Brain microvascular endothelial cell (primary cell): ENCODE measurements at regions not wholly inside any gene's neighbourhood (a gene's known extent, or its start where the extent isn't known, plus 50 kb on each side); places are given as distances from the start of the nearest gene placed in this dataset.

Source experiments
- DNase-seq: peaks from one replicate; pipeline ENCODE4 v3.0.0-alpha.2; 2020
- H3K27ac ChIP-seq: fragments of 250-450 bp; sonication (Bioruptor Pico); 2 replicates; pipeline ENCODE4 v1.5.1; 2020; ENCODE audit warnings: mild to moderate bottlenecking, moderate library complexity
- H3K27me3 ChIP-seq: fragments of 250-450 bp; sonication (Bioruptor Pico); replicated peaks from 2 replicates; pipeline ENCODE4 v1.5.1; 2020; ENCODE audit warnings: mild to moderate bottlenecking
- H3K36me3 ChIP-seq: fragments of 250-450 bp; sonication (Bioruptor Pico); replicated peaks from 2 replicates; pipeline ENCODE4 v1.5.1; 2020; ENCODE audit warnings: mild to moderate bottlenecking
- H3K4me3 ChIP-seq: 2 replicates; pipeline ENCODE4 v1.5.1; 2011; ENCODE audit warnings: low read depth, mild to moderate bottlenecking, control low read depth, low read length, moderate library complexity
- CTCF ChIP-seq: IDR thresholded peaks from 2 replicates; pipeline ENCODE4 v1.5.1; 2011; ENCODE audit warnings: low read depth, mild to moderate bottlenecking, moderate library complexity, low read length, control low read depth, inconsistent platforms; ENCODE audit errors: missing control alignments
- in situ Hi-C: cut with HindIII; loops from 2 replicates; pipeline ENCODE4 v1.10.0; 2017; ENCODE audit warnings: low sequenced_read_pairs, low pct_ligation_motif_present

DNA sequence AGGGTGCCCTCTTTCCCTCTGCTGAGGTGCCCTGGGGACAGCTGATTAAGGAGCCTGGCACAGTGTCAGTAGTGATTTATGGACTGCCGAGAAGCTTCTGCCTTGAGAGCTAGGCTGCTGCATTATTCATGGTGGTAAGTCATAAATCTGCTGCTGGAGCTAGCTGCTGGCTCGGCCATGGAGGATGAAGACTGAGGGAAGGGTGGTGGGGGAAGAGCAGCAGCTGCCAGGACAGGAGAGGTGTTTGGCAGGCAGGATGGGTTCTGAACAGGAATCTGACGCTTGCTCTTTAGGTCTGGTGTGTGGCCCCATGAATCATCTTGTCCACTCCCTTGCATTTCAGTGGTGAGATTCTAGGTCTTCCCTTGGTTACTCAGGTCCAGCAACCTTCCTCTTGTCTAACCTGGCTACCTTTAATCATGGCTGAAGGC, 296.3 kb downstream of the DYSF start:
- no peak for TF ChIP-seq CTCF
- H3K36me3 ChIP-seq, result no peaks in the 10 kb centered on the region
- H3K27ac ChIP-seq, result no peak overlapping the region
- no peak overlapping the region for H3K4me3 ChIP-seq
- in situ Hi-C loops, result no loop called here
- no peaks in the 10 kb centered on the region for H3K27me3 ChIP-seq
- DNase-seq, result no peak

GRCh38 chr2:71748227-71748626, 294.9 kb downstream of the DYSF start:
- no peaks in the 10 kb centered on the region for H3K27me3 ChIP-seq
- H3K27ac ChIP-seq, result no peak overlapping the region
- H3K36me3 ChIP-seq, result no peaks in the 10 kb centered on the region
- DNase-seq, result peak; percentile 38
- no peak overlapping the region for H3K4me3 ChIP-seq
- in situ Hi-C loops, result no loop called here
- TF ChIP-seq CTCF, result no peak

DNA sequence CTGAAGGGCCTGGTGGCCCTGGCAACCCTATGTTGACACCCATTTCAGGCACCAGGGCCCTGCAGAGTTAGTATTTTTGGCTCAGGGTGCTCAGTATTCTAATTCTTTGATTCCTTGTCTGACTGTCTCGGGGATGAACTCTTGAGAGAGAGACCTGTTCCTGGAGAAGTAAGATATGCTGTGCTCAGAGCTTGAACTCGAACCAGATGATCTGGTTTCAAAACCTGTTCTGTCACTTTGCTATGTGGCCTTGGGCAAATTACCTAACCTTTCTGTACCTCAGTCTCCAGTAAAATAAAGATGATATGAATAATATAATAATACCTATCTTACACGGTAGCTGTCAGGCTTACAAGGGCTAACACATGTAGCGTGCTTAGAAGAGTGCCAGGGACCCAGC, 294.2 kb downstream of the DYSF start:
- H3K4me3 ChIP-seq, result no peak overlapping the region
- in situ Hi-C loops, result no loop called here
- H3K27me3 ChIP-seq, result no peaks in the 10 kb centered on the region
- TF ChIP-seq CTCF, result no peak
- H3K27ac ChIP-seq, result no peak overlapping the region
- no peak for DNase-seq
- no peaks in the 10 kb centered on the region for H3K36me3 ChIP-seq

- Histone ChIP-seq H3K4me3 (no peak overlapping the region), H3K27me3 (no peaks in the 10 kb centered on the region), H3K27ac (no peak overlapping the region), H3K36me3 (no peaks in the 10 kb centered on the region)
- no peak for TF ChIP-seq CTCF
- DNase-seq, result no peak
- in situ Hi-C loops, result no loop called here
Measured at GRCh38 chr2:71746946-71747501, 293.7 kb downstream of the DYSF start.

DNA sequence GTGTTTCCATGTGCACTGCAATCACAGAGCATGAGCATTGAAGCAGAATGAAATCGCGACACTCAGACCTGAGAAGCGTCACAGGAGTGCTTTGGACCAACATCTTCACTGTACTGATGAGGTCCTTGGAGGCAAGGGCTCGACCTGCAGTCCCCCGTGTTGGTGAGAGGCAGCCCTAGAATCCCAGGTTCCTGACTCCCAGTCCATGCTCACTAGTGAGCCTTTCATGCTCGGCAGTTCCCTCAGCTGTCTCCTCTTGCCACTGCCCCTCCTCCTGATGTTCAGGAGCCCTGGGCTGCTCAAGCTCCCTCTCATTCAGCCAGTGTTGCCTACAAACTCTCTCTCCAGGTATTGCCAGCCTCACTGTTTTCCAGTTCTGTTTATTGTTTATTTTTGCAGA, 291.4 kb downstream of the DYSF start:
- Histone ChIP-seq H3K36me3 (no peaks in the 10 kb centered on the region), H3K27ac (no peak overlapping the region), H3K4me3 (no peak overlapping the region), H3K27me3 (no peaks in the 10 kb centered on the region)
- in situ Hi-C loops, result no loop called here
- no peak for DNase-seq
- TF ChIP-seq CTCF, result no peak

DNA sequence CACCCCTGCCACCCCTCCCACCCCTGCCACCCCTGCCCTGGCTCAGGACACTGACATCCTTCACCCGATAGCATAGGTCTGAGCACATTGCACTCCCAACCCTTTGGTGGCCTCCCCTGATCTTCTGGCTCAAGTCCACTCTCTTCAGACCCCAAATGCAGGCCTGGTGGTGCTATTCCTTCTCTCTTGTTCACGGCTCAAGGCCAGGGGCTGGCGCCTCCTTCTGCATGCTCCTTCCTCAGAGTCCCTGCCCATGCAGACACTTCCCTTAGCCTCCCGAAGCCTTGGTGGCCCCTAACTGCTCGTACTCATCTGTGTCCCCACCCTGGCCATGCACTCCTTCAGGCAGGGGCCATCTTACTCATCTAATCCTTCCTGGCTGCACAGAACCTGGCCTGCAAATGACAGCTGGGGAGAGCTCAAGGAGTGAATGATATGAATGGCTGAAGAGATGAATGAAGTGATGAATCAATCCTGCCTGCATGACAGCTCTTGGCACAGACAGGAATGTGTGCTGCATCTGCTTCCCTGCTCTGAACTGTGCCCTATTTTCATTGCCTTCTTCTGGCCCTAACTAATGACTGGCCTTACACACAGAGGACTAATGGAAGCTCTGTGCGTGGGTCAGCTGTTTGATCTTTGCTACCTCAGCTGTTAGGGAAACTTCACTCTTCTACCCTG, 290.8 kb downstream of the DYSF start:
- H3K36me3 ChIP-seq, result no peaks in the 10 kb centered on the region
- no peak overlapping the region for H3K4me3 ChIP-seq
- no peak overlapping the region for H3K27ac ChIP-seq
- TF ChIP-seq CTCF, result no peak
- in situ Hi-C loops, result no loop called here
- no peak for DNase-seq
- no peaks in the 10 kb centered on the region for H3K27me3 ChIP-seq
